HepG2 (cell line): ENCODE measurements at regions not wholly inside any gene's neighbourhood (a gene's known extent, or its start where the extent isn't known, plus 50 kb on each side); places are given as distances from the start of the nearest gene placed in this dataset.

Source experiments
- ATAC-seq: fragments of 200-7000 bp; cut with Tn5 transposase; 3 replicates; pipeline ENCODE4 v1.9.1; 2020; ENCODE audit warnings: mild to moderate bottlenecking, moderate library complexity
- BruUV-seq: library from RNA; stranded (reverse); fragments of 400-500 nt; replicated peaks from 2 replicates; lab custom pipeline; 2021; lab: Mats Ljungman, UMichigan
- CTCF ChIA-PET: fragments of 300-600 bp; formaldehyde crosslinking; extraction: SDS; loops from one replicate; lab custom pipeline; 2021; ENCODE audit warnings: low total read pairs, inconsistent platforms, low intra/inter-chr PET ratio; lab: Yijun Ruan, JAX
- POLR2A ChIA-PET: fragments of 350-600 bp; sonication (Branson Sonifier 250); formaldehyde crosslinking; loops from one replicate; lab custom pipeline; 2020; ENCODE audit warnings: antibody characterized with exemption, inconsistent platforms; lab: Yijun Ruan, JAX
- DNase-seq: peaks from one replicate; pipeline ENCODE4 v3.0.0-alpha.2; 2015; ENCODE audit warnings: low spot score
- FAIRE-seq: peaks from 3 replicates; lab custom pipeline; 2011; peaks lifted over from hg19 to GRCh38; lab: Jason Lieb, UNC
- H2AFZ ChIP-seq: one replicate; pipeline ENCODE4 v1.6.1; 2011; ENCODE audit warnings: low read length, inconsistent platforms
- H3K27ac ChIP-seq: fragments of 300-600 bp; 3 replicates; pipeline ENCODE4 v1.8.0; 2011; ENCODE audit warnings: mixed run types, mild to moderate bottlenecking, mixed read lengths, low read length, inconsistent platforms; ENCODE audit not compliant: insufficient read depth; ENCODE audit errors: extremely low read length
- H3K27me3 ChIP-seq, 2 experiments: fragments of 200-600 bp in 1 of 2; 2 replicates in 1 of 2; 3 replicates in 1 of 2; pipeline versions ENCODE4 v1.6.0 to v1.8.0; 2011; ENCODE audit warnings: low read length in 2 of 2, mild to moderate bottlenecking in 2 of 2, moderate library complexity in 2 of 2, inconsistent platforms in 1 of 2; ENCODE audit not compliant: insufficient read depth in 2 of 2, control insufficient read depth in 1 of 2
- H3K36me3 ChIP-seq, 2 experiments: fragments of 200-600 bp in 1 of 2; replicated peaks in 1 of 2; 2 replicates in 1 of 2; 3 replicates in 1 of 2; pipeline versions ENCODE4 v1.5.1 to v1.8.0; 2011; ENCODE audit warnings: low read length in 2 of 2, inconsistent platforms in 1 of 2; ENCODE audit not compliant: insufficient read depth in 2 of 2, control insufficient read depth in 1 of 2
- H3K4me1 ChIP-seq: 2 replicates; pipeline ENCODE4 v1.5.1; 2012; ENCODE audit warnings: low read length, inconsistent platforms; ENCODE audit not compliant: insufficient read depth
- H3K4me2 ChIP-seq: 2 replicates; pipeline ENCODE4 v1.6.0; 2011; ENCODE audit warnings: low read depth, low read length, inconsistent platforms
- H3K4me3 ChIP-seq, 3 experiments: fragments of 200-600 bp in 1 of 3; sonication (generic), shearing (Covaris generic) in 1 of 3; replicated peaks in 1 of 3; 2 replicates each; pipeline ENCODE4 v1.5.1; 2011 to 2016; ENCODE audit warnings: low read length in 3 of 3, inconsistent platforms in 2 of 3, low read depth in 2 of 3, mild to moderate bottlenecking in 2 of 3, control low read depth in 1 of 3, mixed read lengths in 1 of 3; ENCODE audit not compliant: insufficient read depth in 1 of 3
- H3K79me2 ChIP-seq: one replicate; pipeline ENCODE4 v1.6.1; 2011; ENCODE audit warnings: low read length, inconsistent platforms; ENCODE audit not compliant: insufficient read depth
- H3K9ac ChIP-seq: 2 replicates; pipeline ENCODE4 v1.6.0; 2011; ENCODE audit warnings: mild to moderate bottlenecking, low read depth, low read length, inconsistent platforms; ENCODE audit not compliant: insufficient read depth
- H3K9me3 ChIP-seq: 2 replicates; pipeline ENCODE4 v1.5.1; 2012; ENCODE audit warnings: mild to moderate bottlenecking, low read length
- H4K20me1 ChIP-seq: 2 replicates; pipeline ENCODE4 v1.6.0; 2011; ENCODE audit warnings: inconsistent platforms, mild to moderate bottlenecking, low read length, moderate library complexity; ENCODE audit not compliant: insufficient read depth
- GATA4 ChIP-seq: sonication (generic); IDR thresholded peaks from 2 replicates; pipeline ENCODE4 v1.6.1; 2016; ENCODE audit warnings: antibody characterized with exemption, low read depth, borderline replicate concordance
- NR2F6 ChIP-seq, 2 experiments: IDR thresholded peaks; 2 replicates each; pipeline ENCODE4 v1.6.1; 2016; ENCODE audit warnings: antibody characterized with exemption in 1 of 2, mild to moderate bottlenecking in 1 of 2
- ZNF768 ChIP-seq: sonication (generic); formaldehyde crosslinking; IDR thresholded peaks from 2 replicates; pipeline ENCODE4 v1.4.0; 2020; ENCODE audit warnings: missing genetic modification reagents
- WGBS: methylation state at CpG from one replicate; pipeline ENCODE4 v1.1.6; 2017; ENCODE audit warnings: low lambda C conversion rate; 5-methylcytosine and 5-hydroxymethylcytosine counted together
- in situ Hi-C: cut with HindIII; loops from 2 replicates; pipeline ENCODE4 v1.10.0; 2017; ENCODE audit warnings: low pct_unique_long_range_greater_than_20kb; ENCODE audit not compliant: extremely low pct_ligation_motif_present
- intact Hi-C: fragments of 100-400 bp; cut with micrococcal nuclease; formaldehyde crosslinking; loops from one replicate; pipeline ENCODE4 v1.10.0; 2022; ENCODE audit not compliant: unreplicated experiment
- TF ChIP-seq, protein P1 (sequence below): sonication (generic); formaldehyde crosslinking; IDR thresholded peaks from 2 replicates; pipeline ENCODE4 v1.4.0; 2020; ENCODE audit warnings: missing genetic modification reagents

DNA sequence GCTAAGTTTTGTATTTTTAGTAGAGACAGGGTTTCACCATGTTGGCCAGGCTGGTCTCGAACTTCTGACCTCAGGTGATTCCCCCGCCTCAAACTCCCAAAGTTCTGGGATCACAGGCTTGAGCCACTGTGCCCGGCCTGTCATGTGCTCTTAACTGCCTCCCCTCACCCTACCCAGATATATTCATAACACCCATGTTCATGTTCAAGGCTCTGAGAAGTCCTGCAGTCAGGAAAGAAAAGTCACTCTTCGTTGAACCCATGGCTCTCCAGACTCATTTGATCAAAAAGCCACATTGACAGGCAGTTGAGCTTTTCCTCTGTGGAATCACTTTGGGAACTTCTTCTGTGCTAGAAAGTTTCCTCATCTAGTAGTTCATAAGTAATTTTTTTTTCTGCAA, 545.5 kb upstream of the TBX3 start:
- Histone ChIP-seq H3K4me3 (no peak overlapping the region), H3K27ac (no peak overlapping the region), H3K27me3 (no peaks in the 10 kb centered on the region), H2AFZ (no peak overlapping the region), H4K20me1 (no peaks in the 10 kb centered on the region), H3K79me2 (no peaks in the 10 kb centered on the region), H3K9me3 (no peaks in the 10 kb centered on the region), H3K4me2 (no peak overlapping the region), H3K36me3 (no peaks in the 10 kb centered on the region), H3K9ac (no peak overlapping the region), H3K4me1 (peaks cover 15% of the 10 kb centered on the region)
- DNase-seq: no peak
- TF ChIP-seq NR2F6 (IDR thresholded peaks at IDR 0.05): no peak
- no peak for TF ChIP-seq NR2F6 (CRISPR knock-in tag; IDR thresholded peaks at IDR 0.05)
- TF ChIP-seq, protein P1, sequence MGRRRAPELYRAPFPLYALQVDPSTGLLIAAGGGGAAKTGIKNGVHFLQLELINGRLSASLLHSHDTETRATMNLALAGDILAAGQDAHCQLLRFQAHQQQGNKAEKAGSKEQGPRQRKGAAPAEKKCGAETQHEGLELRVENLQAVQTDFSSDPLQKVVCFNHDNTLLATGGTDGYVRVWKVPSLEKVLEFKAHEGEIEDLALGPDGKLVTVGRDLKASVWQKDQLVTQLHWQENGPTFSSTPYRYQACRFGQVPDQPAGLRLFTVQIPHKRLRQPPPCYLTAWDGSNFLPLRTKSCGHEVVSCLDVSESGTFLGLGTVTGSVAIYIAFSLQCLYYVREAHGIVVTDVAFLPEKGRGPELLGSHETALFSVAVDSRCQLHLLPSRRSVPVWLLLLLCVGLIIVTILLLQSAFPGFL (CRISPR knock-in tag): no peak
- FAIRE-seq: no peak
- intact Hi-C loops (no loop called here), in situ Hi-C loops (no loop called here)
- BruUV-seq: no TSS peak
- WGBS: 59% methylated on average over 4 of the region's 4 CpGs
- ChIA-PET CTCF (no interaction called here), POLR2A (no interaction called here)
- no peak for ATAC-seq

DNA sequence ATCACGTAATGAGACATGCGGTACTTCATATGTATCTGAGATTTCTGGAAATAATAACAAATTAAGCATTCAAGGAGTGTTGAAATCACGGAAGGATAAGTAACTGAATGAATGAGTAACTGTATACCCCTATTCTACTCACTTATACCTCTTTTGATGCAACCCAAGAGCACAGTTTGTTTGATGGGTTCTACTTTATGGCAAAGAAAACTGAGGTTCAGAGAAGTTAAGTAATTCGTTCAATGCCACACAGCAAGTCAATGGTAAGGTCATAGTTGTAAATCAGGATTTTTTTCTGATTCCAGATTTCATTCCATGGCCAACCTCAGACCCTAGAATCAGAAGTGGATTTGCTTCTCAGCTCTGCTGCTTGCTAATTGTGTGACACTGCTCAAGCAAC, 544.5 kb upstream of the TBX3 start:
- Histone ChIP-seq H3K4me1 (peaks cover 23% of the 10 kb centered on the region), H3K36me3 (no peaks in the 10 kb centered on the region), H2AFZ (no peak overlapping the region), H3K4me3 (no peak overlapping the region), H3K9ac (no peak overlapping the region), H3K4me2 (no peak overlapping the region), H3K27ac (no peak overlapping the region), H3K9me3 (no peaks in the 10 kb centered on the region), H3K27me3 (0 out of 5 replicates have a peak, but pooled peaks cover 0 to 3% of the 10 kb centered on the region in 2 experiments), H3K79me2 (no peaks in the 10 kb centered on the region), H4K20me1 (no peaks in the 10 kb centered on the region)
- POLR2A ChIA-PET: no interaction called here
- CTCF ChIA-PET: no interaction called here
- no TSS peak for BruUV-seq
- intact Hi-C loops (no loop called here), in situ Hi-C loops (no loop called here)
- DNase-seq (no peak), FAIRE-seq (no peak), ATAC-seq (no peak)
- 82% methylated on average over 4 of the region's 4 CpGs for WGBS
- TF ChIP-seq ZNF768 (peak; percentile 39; the same call in 1 of the 2 replicates), GATA4 (no peak)
